ENCODE measurements at regions not wholly inside any gene's neighbourhood (a gene's known extent, or its start where the extent isn't known, plus 50 kb on each side); places are given as distances from the start of the nearest gene placed in this dataset.

GRCh38 chr20:50273601-50274491 is 83.2 kb downstream of the CEBPB start:
- DNase-seq = peak; percentile 19

- no peak for DNase-seq
Observed at GRCh38 chr20:50274570-50275430, 84.2 kb downstream of the CEBPB start.

GRCh38 chr20:50276119-50277063 is 85.8 kb downstream of the CEBPB start:
- DNase-seq = no peak

- no peak for DNase-seq
Observed at GRCh38 chr20:50277064-50277415, 86.4 kb downstream of the CEBPB start.

DNA sequence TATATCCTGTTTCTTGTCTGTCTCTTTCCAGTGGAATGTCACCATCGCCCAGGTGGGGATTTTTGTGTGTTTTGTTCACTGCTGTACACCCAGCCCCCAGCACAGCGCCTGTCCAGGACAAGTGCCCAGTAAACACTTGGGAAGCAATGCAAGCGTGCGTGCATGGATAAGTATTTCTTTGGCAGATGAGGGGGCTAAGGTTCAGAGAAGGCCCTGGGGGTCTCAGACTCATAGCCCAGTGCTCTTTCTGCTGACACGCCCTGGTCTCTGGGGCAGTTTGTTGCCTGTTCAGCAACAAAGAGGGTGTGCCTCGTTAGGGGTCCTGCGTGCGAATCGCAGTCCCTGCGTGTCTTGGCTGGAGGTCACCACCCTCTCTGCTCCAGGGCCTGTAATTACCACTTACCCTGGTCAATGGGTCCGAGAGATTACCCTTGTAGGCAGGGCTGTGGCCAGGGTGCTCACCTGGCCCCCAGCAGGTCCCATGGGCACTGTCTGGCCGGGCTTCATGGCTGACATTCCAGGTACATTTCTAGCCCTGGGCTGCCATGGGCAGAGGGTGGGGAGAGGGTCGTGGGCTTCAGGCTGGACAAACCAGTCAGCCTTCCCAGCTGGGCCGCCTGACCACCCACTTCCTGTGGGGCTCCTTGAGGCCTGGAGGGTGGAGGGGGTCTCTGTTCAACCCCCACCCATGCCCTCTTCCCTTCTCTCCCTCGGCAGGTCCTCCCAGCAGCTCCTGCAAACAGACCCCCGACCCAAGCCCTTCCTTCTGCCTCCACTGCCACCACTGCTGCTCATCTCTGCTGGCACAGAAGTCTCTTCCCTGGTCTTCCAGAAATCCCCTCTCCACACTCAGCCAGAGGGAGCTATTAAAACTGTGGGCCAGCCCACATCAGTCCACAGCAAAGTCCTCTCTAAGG is 87.1 kb downstream of the CEBPB start:
- no peak for DNase-seq

- no peak for DNase-seq
Observed at GRCh38 chr20:50278377-50278683, 87.7 kb downstream of the CEBPB start.

GRCh38 chr20:50278684-50279531 is 88.3 kb downstream of the CEBPB start:
- no peak for DNase-seq

GRCh38 chr20:50279988-50280850 is 89.6 kb downstream of the CEBPB start:
- DNase-seq = no peak

- no peak for DNase-seq
Observed at GRCh38 chr20:50280851-50281655, 90.4 kb downstream of the CEBPB start.

GRCh38 chr20:50281831-50282591 is 91.4 kb downstream of the CEBPB start:
- DNase-seq = no peak

- no peak for DNase-seq
Observed at GRCh38 chr20:50282592-50283241, 92.1 kb downstream of the CEBPB start.

GRCh38 chr20:50283370-50283769 is 92.7 kb downstream of the CEBPB start:
- DNase-seq = no peak

DNA sequence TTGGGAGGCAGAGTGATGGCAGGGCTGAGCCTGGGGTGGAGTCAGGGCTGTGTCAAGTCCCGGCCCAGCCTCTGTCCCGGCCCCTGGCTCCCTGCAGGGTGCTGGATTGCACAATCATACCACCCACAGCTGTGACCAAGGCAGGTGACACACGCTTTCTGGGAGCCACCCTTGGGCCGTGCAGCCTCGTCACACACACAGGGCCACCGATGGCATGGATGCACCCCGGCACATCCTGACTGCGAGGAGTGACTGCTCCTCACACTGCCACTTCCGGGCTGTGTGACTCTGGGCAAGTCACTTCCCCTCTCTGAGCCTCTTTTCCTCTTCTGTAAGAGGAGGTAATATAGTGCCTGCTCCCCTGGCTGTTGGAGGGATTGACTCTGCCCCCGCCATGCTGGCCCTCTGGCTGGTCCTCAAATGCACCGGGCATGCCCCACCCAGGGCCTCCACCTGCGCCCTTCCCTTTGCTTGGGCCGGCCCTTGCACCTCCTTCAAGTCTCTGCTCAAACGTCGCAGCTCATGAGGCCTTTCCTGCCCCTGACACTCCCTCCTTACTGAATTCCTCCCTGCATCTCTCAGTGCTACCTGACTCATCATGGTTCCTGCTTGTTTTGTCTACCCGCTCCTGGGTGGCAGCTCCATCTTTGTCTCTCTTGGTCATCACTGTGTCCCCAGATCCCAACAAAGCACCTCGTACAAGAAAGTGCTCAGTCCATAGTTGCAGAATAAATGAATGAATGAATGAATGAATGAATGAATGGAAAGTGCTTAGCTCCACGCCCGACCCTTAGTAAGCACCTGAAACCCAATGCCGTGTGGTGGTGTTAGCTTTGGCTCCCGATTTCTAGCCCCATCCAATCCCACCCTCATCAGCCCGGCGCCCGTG is 93.5 kb downstream of the CEBPB start:
- no peak for DNase-seq

DNA sequence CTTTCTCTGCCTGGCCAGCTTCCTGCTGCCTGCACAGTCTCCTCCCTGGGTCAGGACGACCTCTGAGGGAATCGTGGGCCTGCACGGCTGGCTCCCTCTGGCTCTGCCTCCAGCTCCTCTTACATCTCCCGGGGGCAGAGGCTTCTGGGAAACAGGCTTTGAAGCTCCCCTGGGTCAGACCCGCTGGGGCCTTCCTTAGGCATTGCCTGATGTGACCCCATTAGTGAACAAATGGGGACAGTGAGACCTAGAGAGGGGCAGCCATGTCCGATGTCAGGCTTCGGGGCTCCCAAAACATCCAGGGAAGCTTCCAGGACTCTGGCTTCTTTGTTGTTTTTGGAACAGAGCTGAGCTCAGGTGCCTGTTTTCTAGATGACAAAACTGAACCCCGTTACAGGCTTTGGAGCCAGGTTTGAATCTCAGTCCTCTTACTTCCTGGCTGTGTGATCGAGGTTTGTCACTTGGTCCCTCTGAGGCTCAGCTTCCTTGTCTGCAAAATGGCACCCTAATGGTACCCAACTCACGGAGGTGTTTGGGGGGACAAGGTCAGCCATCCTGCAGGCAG is 94.3 kb downstream of the CEBPB start:
- no peak for DNase-seq

GRCh38 chr20:50285376-50286173 is 94.9 kb downstream of the CEBPB start:
- no peak for DNase-seq

- DNase-seq = no peak
Observed at GRCh38 chr20:50286174-50286511, 95.5 kb downstream of the CEBPB start.
